Testis (tissue), 2 donors: ENCODE measurements at regions not wholly inside any gene's neighbourhood (a gene's known extent, or its start where the extent isn't known, plus 50 kb on each side); places are given as distances from the start of the nearest gene placed in this dataset.

ENCODE experiments used
- DNase-seq: peaks from one replicate; pipeline ENCODE4 v3.0.0-alpha.2; 2019
- H3K27ac ChIP-seq, 2 donors: fragments of 200-600 bp; sonication (generic); one replicate each; pipeline ENCODE4 v1.5.1; 2019
- H3K27me3 ChIP-seq: fragments of 200-600 bp; sonication (generic); one replicate; pipeline ENCODE4 v1.5.1; 2019
- H3K36me3 ChIP-seq: fragments of 200-600 bp; sonication (generic); one replicate; pipeline ENCODE4 v1.5.1; 2017; ENCODE audit warnings: low read depth; ENCODE audit errors: missing control alignments
- H3K4me1 ChIP-seq: fragments of 200-600 bp; sonication (generic); one replicate; pipeline ENCODE4 v1.5.1; 2019
- H3K4me3 ChIP-seq, 2 donors: fragments of 200-600 bp; sonication (generic); one replicate each; pipeline ENCODE4 v1.5.1; 2017 to 2019
- H3K9me3 ChIP-seq: fragments of 200-600 bp; sonication (generic); one replicate; pipeline ENCODE4 v1.5.1; 2017
- POLR2A ChIP-seq: fragments of 450-650 bp; IDR thresholded peaks from one replicate; pipeline ENCODE4 v1.6.1; 2017; ENCODE audit warnings: antibody characterized with exemption, mild to moderate bottlenecking, moderate library complexity
- WGBS, 2 donors: methylation state at CpG; one replicate each; pipeline ENCODE4 v1.1.5; 2018; 5-methylcytosine and 5-hydroxymethylcytosine counted together
- intact Hi-C: fragments of 100-400 bp; cut with DNase I; formaldehyde crosslinking; loops from one replicate; pipeline ENCODE4 v1.15.1; 2023; ENCODE audit warnings: low total_unique reads
- TF ChIP-seq, protein P1 (sequence below), 3 experiments: fragments of 450-650 bp in 2 of 3; fragments of 200-600 bp in 1 of 3; sonication (generic) in 1 of 3; IDR thresholded peaks; one replicate each; pipeline ENCODE4 v1.5.1; 2016 to 2019; ENCODE audit warnings: antibody characterized with exemption in 3 of 3, mild to moderate bottlenecking in 2 of 3, moderate library complexity in 1 of 3

DNA sequence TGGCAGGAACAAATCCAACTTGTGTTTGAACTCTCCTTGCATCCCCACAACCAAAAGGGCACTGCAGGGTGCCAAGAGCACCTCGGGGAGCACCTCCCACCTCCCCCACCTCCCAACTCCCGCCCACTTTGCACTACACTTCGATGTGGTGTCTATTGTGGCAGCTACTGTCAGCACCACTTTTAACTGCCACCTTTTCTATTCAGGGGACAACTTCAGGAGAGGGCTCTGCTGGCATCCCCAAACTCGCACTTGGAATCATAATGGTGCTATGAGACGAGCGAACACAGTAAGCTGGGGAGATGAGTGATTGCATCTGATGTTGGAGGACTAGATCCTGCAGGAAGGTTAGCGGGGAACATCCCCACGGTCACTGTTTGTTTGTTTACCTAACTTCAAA lies 238.2 kb upstream of the PROX1 start:
- Histone ChIP-seq H3K27ac (no peak overlapping the region), H3K36me3 (no peaks in the 10 kb centered on the region), H3K27me3 (no peaks in the 10 kb centered on the region), H3K4me3 (no peak overlapping the region), H3K9me3 (no peaks in the 10 kb centered on the region), H3K4me1 (no peaks in the 10 kb centered on the region)
- no peak for DNase-seq
- 79 to 85% methylated on average over 8 of the region's 8 CpGs for WGBS, 2 donors
- TF ChIP-seq POLR2A, result no peak
- TF ChIP-seq, protein P1, sequence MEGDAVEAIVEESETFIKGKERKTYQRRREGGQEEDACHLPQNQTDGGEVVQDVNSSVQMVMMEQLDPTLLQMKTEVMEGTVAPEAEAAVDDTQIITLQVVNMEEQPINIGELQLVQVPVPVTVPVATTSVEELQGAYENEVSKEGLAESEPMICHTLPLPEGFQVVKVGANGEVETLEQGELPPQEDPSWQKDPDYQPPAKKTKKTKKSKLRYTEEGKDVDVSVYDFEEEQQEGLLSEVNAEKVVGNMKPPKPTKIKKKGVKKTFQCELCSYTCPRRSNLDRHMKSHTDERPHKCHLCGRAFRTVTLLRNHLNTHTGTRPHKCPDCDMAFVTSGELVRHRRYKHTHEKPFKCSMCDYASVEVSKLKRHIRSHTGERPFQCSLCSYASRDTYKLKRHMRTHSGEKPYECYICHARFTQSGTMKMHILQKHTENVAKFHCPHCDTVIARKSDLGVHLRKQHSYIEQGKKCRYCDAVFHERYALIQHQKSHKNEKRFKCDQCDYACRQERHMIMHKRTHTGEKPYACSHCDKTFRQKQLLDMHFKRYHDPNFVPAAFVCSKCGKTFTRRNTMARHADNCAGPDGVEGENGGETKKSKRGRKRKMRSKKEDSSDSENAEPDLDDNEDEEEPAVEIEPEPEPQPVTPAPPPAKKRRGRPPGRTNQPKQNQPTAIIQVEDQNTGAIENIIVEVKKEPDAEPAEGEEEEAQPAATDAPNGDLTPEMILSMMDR (IDR thresholded peaks at IDR 0.05), result no peak
- intact Hi-C loops, result no loop called here

DNA sequence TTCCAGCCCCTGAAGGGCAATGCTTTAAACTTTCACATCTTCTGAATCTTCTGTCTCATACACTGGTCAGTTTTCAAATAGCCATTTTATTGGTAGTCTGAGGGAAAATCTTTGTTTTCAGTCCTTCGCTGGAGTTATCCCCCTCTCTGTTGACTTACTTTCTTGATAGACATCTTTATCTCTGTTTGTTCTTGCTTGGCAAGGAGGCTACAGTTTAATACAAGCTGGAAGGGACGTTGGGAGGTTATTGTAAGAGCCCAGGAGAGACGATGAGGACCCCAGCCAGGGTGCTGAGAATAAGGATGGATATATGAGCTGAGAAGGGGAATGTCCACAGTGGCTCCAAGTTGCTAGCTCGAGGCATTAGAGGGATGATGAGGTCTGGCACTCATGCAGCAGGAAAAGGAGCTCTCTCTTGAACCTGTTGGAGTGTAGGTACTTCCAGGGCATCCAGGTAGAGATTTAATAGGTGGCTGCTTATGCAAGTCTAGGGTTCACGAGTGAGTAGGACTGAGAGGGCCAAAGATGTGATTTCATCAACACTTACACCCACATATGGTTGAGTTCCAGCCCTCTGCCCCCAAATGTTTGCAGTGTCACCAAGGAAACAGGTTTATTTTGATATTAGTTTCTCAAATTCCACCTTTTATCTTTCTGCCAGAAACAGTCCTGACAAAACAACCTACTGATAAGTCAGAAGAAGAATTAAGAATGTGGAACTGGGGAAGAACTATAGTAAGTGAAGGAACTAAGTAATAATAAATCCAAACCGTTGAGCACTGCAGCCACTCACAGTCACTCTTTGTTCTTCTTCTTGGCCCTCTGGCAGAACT lies 237.3 kb upstream of the PROX1 start:
- no peak for DNase-seq
- no peak overlapping the region for H3K27ac ChIP-seq
- 59 to 64% methylated on average over 6 of the region's 6 CpGs for WGBS, 2 donors
- H3K4me1 ChIP-seq, result no peaks in the 10 kb centered on the region
- TF ChIP-seq POLR2A, result no peak
- TF ChIP-seq, protein P1 (IDR thresholded peaks at IDR 0.05), result no peak
- no peaks in the 10 kb centered on the region for H3K9me3 ChIP-seq
- no peaks in the 10 kb centered on the region for H3K36me3 ChIP-seq
- intact Hi-C loops, result no loop called here
- no peak overlapping the region for H3K4me3 ChIP-seq
- H3K27me3 ChIP-seq, result no peaks in the 10 kb centered on the region

DNA sequence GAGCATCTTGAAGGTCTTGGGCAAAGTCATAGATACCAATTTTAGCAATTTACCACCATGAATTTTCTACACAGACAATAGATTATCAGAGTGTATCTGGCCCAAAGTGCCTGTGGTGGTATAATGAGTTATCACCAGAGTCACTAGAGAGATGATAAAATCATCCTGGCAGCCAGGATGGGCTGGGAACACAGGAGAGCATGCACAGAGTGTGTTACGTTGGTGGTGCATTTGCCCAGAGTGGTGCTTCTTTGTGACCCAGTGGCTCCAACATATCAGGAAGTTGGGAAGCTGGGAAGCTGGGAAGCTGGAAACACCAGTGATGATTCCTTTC lies 236.7 kb upstream of the PROX1 start:
- H3K36me3 ChIP-seq, result no peaks in the 10 kb centered on the region
- H3K27me3 ChIP-seq, result no peaks in the 10 kb centered on the region
- no peak for TF ChIP-seq POLR2A
- TF ChIP-seq, protein P1 (IDR thresholded peaks at IDR 0.05), result no peak
- H3K27ac ChIP-seq, result no peak overlapping the region
- H3K4me1 ChIP-seq, result no peaks in the 10 kb centered on the region
- H3K4me3 ChIP-seq, result no peak overlapping the region
- 71 to 78% methylated on average over 1 of the region's 1 CpG for WGBS, 2 donors
- no peaks in the 10 kb centered on the region for H3K9me3 ChIP-seq
- intact Hi-C loops, result no loop called here
- no peak for DNase-seq

DNA sequence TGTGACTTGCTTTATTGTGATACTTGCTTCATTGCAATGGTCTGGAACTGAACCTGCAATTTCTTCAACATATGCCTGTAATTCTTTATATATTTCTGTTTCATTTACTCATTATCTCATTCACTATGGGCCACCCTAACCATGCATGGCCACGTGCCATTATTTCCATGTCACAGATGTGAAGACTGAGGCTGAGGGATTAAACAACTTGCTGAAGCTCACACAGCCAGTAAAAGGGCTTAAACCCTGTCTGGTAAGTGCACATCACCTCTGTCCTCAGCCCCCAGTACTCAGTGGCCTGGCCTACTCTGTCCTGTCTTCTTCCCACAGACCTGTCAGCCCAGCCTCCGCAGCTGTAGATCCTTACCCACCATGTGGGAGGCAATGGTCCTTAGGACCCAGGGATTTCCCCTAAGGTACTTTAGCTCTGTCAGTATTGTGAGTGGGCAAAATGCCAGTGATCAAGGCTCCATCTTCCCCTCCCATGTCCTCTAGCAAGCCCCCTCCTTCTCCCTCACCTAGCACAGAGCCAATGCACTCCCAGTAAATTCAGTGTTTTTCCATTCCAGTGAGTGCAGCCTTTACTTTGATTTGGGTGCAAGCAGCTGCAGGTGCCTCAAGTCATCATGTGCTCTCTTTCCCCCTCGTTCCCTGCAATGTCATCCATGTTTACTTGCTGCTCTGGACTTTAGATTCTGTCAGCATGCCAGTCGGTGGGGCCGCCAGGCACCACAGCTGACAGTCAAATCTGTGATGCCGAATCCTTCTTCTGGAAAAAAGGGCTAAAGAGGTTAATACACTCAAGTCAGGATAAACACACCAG lies 228.2 kb upstream of the PROX1 start:
- Histone ChIP-seq H3K4me1 (no peaks in the 10 kb centered on the region), H3K4me3 (no peak overlapping the region), H3K27ac (no peak overlapping the region), H3K36me3 (no peaks in the 10 kb centered on the region), H3K27me3 (no peaks in the 10 kb centered on the region), H3K9me3 (no peaks in the 10 kb centered on the region)
- intact Hi-C loops, result no loop called here
- no peak for TF ChIP-seq POLR2A
- TF ChIP-seq, protein P1 (IDR thresholded peaks at IDR 0.05), result no peak
- WGBS, 2 donors, result 68 to 74% methylated on average over 6 of the region's 6 CpGs
- DNase-seq, result no peak
